ENCODE measurements at regions not wholly inside any gene's neighbourhood (a gene's known extent, or its start where the extent isn't known, plus 50 kb on each side); places are given as distances from the start of the nearest gene placed in this dataset.

- in situ Hi-C loops (cut with HindIII; ENCODE audit: low sequenced_read_pairs): no loop called here
- TF ChIP-seq CTCF (IDR thresholded peaks at IDR 0.05; ENCODE audit: low read depth, low read length): no peak
- peak; percentile 0 for DNase-seq (ENCODE audit: low read depth, low spot score)
Observed at GRCh38 chrX:52425775-52426174, 57.0 kb downstream of the XAGE2 start.

GRCh38 chrX:52426810-52427209, 58.0 kb downstream of the XAGE2 start:
- H3K4me3 ChIP-seq (ENCODE audit: low read depth, low read length): no peak overlapping the region
- in situ Hi-C loops (cut with HindIII; ENCODE audit: low sequenced_read_pairs): no loop called here
- no peak for DNase-seq (ENCODE audit: low read depth, low spot score)
- no peak for TF ChIP-seq CTCF (IDR thresholded peaks at IDR 0.05; ENCODE audit: low read depth, low read length)

More at GRCh38 chrX:52425775-52426174, 57.0 kb downstream of the XAGE2 start:
- H3K4me3 ChIP-seq (ENCODE audit: low read depth, low read length): no peak overlapping the region

- H3K4me3 ChIP-seq (ENCODE audit: low read depth, low read length): no peak overlapping the region
- no peak for DNase-seq (ENCODE audit: low read depth, low spot score)
- TF ChIP-seq CTCF (IDR thresholded peaks at IDR 0.05; ENCODE audit: low read depth, low read length): no peak
- in situ Hi-C loops (cut with HindIII; ENCODE audit: low sequenced_read_pairs): no loop called here
Observed at GRCh38 chrX:52437212-52437611, 58.4 kb upstream of the XAGE1A start.
